ENCODE measurements at regions not wholly inside any gene's neighbourhood (a gene's known extent, or its start where the extent isn't known, plus 50 kb on each side); places are given as distances from the start of the nearest gene placed in this dataset.

- TF ChIP-seq CTCF (IDR thresholded peaks at IDR 0.05; ENCODE audit: control insufficient read depth, insufficient read depth, low read depth, low read length, missing control alignments): no peak
- no peak for DNase-seq (ENCODE audit: low read depth)
- no peak overlapping the region for H3K4me3 ChIP-seq (ENCODE audit: control insufficient read depth, low read depth, low read length)
These were observed 183.3 kb upstream of the PIK3R1 start for GRCh38 chr5:68032216-68032762.

GRCh38 chr5:68028131-68028727 lies 187.3 kb upstream of the PIK3R1 start:
- DNase-seq (ENCODE audit: low read depth): no peak
- no peak overlapping the region for H3K4me3 ChIP-seq (ENCODE audit: control insufficient read depth, low read depth, low read length)
- TF ChIP-seq CTCF (IDR thresholded peaks at IDR 0.05; ENCODE audit: control insufficient read depth, insufficient read depth, low read depth, low read length, missing control alignments): no peak

- DNase-seq (ENCODE audit: low read depth): peak; percentile 94
- no peak overlapping the region for H3K4me3 ChIP-seq (ENCODE audit: control insufficient read depth, low read depth, low read length)
- no peak for TF ChIP-seq CTCF (IDR thresholded peaks at IDR 0.05; ENCODE audit: control insufficient read depth, insufficient read depth, low read depth, low read length, missing control alignments)
These were observed 188.0 kb upstream of the PIK3R1 start for GRCh38 chr5:68027519-68027918.

- DNase-seq (ENCODE audit: low read depth): no peak
- TF ChIP-seq CTCF (IDR thresholded peaks at IDR 0.05; ENCODE audit: control insufficient read depth, insufficient read depth, low read depth, low read length, missing control alignments): no peak
- no peak overlapping the region for H3K4me3 ChIP-seq (ENCODE audit: control insufficient read depth, low read depth, low read length)
These were observed 189.3 kb upstream of the PIK3R1 start for GRCh38 chr5:68026092-68026885.

- no peak for TF ChIP-seq CTCF (IDR thresholded peaks at IDR 0.05; ENCODE audit: control insufficient read depth, insufficient read depth, low read depth, low read length, missing control alignments)
- no peak for DNase-seq (ENCODE audit: low read depth)
- H3K4me3 ChIP-seq (ENCODE audit: control insufficient read depth, low read depth, low read length): no peak overlapping the region
These were observed 191.1 kb upstream of the PIK3R1 start for GRCh38 chr5:68024426-68024825.

- H3K4me3 ChIP-seq (ENCODE audit: control insufficient read depth, low read depth, low read length): no peak overlapping the region
- no peak for DNase-seq (ENCODE audit: low read depth)
- no peak for TF ChIP-seq CTCF (IDR thresholded peaks at IDR 0.05; ENCODE audit: control insufficient read depth, insufficient read depth, low read depth, low read length, missing control alignments)
These were observed 193.6 kb upstream of the PIK3R1 start for GRCh38 chr5:68021916-68022315.

Measured in AG09309 (cell line).